Activated CD8-positive, alpha-beta memory T cell treated with anti-CD3 and anti-CD28 coated beads, Interleukin-2, amount 50 U/mL, for 1 hour (primary cell): ENCODE measurements at regions not wholly inside any gene's neighbourhood (a gene's known extent, or its start where the extent isn't known, plus 50 kb on each side); places are given as distances from the start of the nearest gene placed in this dataset.

ENCODE experiments used
- DNase-seq: peaks from one replicate; pipeline ENCODE4 v3.0.0-alpha.2; 2020; ENCODE audit errors: extremely low read depth

DNA sequence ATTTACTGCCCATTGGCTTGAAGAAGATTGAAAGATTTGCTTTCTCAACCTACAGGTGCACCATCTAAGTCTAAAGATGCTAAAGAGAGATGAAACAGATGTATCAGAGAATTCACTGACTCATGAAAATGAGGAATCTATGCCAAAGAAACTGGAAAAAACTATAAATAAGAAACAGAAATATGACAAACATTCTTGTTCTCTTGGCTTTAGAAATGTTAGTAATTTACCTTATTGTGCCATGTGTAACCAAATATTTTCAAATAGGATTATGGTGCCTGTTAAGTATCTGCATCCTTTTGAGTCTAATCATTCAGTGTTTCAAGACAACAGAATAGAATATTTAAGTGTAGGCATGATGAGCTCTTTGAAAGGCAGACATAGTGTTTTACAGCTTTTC is 271.5 kb downstream of the MEX3B start:
- DNase-seq: no peak

- no peak for DNase-seq
Observed at GRCh38 chr15:81768773-81769172, 277.0 kb downstream of the MEX3B start.

GRCh38 chr15:81766829-81767475 is 278.9 kb downstream of the MEX3B start:
- DNase-seq: no peak

- no peak for DNase-seq
Observed at GRCh38 chr15:81765816-81766215, 280.0 kb downstream of the MEX3B start.

GRCh38 chr15:81763304-81763703 is 282.5 kb downstream of the MEX3B start:
- no peak for DNase-seq

DNA sequence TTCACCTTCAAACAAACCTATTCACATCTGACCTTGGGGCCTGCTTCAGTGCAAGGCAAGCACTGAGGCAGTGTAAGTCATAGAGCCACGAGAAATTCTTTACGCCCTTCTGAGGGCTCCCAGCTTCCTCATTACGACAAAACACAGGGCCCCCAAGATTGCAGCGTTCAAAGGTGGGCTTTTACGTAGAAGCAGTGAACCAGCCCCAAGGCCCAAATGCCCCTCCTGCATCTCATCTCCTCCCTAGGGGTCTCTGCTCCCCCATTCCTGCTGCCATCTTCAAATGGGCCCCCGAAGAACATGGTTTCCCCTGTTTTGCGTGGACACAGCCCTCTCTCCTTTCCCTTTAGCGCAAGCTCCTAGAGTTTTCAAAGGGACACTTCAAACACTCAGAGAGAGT is 285.1 kb downstream of the MEX3B start:
- DNase-seq: no peak

DNA sequence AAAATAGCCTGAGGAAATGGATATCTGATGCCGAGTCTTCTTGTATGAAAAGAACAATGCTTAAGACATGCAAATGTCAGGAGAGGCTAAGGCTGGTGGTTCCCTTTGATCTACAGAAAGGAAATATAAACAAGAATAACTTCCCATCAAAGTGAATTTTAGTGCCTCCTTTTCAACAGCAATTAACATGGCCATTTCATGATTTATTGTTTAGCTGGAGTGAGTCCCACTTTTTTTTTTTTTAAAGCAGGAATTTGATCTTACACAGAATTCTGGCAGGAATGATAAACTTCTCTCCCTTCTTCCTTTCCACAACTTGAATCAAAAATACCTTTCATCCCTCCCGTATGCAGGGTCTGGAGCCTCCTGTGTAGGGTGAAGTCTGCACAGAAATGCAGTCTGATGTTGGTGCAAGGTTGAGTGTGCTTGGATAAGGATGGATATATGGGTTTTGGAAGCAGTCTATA is 287.0 kb downstream of the MEX3B start:
- no peak for DNase-seq

DNA sequence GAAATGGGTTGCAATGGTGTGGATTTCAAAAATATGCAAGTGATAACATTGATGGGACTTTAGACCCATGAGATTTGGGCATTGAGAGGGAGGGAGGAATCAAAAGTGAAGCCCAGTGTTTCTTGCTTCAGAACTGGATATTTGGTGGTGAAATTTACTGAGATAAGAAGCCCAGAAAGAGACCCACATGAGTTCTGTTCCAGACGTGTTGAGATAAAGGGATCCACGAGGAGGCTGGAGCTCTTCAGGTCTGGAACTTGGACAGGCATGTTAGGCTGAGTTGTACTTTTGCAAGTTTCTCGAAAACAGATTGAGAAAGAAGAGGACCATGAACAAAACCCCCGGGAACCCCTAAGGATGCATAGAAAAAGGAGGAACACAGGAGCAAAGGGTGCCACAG is 290.2 kb downstream of the MEX3B start:
- no peak for DNase-seq

- no peak for DNase-seq
Observed at GRCh38 chr15:81754078-81754477, 291.7 kb downstream of the MEX3B start.

DNA sequence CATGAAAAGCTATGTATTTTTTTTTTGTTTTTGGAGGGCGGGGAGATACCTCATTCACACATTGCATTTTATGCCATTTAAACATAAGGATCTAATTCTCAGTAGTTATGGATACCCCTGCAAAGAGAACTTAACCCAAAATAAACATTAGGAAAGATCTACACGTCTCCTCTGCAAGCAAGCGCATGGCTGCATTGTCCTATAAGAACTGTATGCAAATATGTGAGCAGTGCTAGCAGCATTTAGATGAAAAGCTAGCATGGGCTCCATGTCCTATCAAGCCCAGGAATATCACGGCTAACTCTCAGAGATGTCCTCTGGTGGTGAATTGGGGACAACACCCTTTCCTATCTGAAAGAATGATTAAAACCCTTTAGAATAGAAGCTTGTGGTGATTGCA is 292.8 kb downstream of the MEX3B start:
- no peak for DNase-seq

DNA sequence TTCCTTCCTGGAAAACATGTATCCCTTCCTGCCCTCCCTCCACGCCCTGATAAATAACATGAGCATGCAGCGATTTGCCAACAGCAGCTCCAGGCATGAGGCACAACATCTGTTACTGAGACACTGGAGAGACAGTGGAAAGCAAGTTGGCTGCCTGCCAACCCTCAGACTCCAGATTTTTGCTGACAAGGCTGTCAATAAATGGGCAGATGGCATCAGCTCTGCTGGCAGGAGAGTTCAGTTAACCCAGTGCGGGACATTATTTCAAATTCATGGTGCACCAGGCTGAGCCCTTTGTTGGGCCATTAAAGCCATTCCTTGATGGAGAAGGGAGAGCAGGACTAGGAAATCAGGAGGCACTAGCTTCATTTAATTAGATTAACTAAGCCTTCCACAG is 293.3 kb downstream of the MEX3B start:
- no peak for DNase-seq

DNA sequence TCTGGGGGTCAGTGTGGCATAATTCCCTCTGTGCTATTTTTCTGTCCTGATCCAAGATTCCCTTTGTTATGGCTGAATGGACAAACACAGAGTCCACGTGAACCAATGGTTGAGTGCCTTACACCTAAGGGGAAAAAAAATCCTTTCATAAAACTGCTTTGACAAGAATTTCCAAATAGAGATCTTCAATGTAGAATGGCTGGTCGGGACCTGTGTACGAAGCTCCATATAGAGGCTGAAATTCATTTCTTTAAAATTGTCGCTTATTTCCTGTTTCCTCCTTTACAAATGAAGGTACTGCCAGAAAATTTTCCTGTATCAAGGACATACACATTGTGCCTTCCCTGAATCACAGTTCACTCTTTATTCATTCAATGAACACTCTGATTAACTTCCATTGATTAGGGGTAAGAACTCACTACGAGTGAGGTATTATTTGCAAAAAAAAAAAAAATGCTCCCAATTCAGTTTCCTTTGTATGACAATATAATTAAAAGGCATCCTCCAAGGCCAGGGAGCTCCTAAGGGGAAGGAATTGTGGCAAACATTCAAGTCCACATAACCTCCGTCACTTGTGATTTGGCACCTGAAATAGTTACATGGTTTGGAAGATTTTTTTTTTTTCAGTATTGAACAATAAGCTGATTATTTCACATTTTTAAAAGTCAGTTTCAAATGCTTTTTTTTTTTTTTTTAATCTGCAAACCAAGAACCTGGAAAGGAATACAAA is 293.8 kb downstream of the MEX3B start:
- DNase-seq: no peak

DNA sequence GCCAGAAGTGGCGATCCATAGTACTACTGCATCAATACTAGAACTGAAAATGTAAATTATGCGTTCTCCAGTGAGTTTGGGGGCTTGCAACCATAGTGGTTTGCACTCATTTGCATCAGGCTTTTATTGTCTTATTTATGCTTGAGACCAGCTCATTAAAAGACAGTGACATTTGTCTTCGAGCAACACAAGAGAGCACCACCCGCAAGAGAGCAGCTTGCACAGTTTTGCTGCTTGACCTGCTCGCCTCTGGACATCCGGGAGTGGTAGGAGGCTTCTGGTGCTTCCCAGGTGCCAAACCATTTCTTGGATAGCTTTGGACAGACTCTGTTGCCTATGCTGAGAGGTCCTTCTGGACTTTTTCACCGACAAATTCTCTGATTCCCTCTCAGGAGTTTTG is 294.6 kb downstream of the MEX3B start:
- DNase-seq: no peak

DNA sequence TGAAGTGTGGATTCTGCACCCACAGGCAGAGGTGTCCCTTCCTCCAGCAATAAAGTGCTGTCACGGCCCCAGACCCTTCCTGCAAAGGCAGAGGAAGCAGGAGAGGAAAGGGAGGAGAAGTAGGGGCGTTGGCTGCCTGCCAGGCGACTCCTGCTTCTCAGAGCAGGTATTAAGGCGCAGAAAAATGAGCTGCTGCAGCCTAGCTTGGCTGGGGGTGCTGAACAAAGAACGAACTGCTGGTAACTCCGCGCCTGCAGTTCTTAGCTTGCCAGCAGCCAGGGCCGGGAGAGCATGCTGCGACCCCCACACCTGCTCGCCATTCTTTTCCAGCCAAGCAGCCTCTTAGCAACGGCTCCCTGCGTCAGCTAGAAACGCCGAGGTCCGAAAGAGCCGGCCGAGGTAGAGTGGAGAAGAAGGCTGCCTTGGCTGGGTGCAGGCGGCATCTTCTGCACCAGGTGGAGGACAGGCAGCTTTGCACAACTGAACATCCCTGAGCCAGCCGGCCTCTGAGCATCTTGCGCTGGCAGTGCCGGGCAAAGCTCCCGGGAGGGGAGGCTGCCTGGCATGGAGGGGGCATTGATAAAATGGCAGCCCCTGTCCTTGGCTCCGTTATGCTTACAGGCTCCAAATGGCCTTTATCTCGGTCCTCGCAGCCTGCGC is 296.0 kb downstream of the MEX3B start:
- no peak for DNase-seq

DNA sequence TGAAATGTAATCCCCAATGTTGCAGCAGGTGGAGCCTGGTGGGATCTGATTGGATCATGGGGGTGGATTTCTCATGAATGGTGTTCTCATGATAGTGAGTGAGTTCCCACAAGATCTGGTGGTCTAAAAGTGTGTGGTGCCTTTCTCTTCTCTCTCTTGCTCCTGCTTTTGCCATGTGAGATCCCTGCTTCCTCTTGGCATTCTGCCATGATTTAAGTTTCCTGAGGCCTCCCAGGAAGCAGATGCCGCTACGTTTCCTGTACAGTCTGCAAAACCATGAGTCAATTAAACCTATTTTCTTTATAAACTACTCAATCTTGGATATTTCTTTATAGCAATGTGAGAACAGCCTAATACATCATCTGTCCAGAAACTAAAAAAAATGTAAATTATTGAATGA is 298.3 kb downstream of the MEX3B start:
- DNase-seq: no peak

GRCh38 chr15:81747026-81747425 is 298.8 kb downstream of the MEX3B start:
- DNase-seq: no peak

DNA sequence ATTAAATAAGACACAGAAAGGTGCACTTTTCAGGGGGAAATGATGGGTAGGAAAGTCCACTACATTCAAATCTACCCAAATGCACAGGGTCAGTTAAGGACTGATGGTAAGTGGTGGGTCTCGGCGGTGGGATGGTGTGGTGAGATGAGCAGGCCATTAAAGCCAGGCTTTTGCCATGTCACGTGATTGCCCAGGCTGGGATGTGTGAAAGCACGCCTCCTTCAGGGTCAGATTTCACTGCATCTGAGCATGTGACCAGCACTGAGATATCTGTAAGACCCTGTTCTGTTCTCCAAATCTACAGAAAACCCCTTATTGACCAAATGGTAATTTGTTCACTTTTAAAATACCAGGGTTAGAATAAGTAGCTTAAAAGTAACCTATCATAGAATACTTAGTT is 301.5 kb downstream of the MEX3B start:
- no peak for DNase-seq

DNA sequence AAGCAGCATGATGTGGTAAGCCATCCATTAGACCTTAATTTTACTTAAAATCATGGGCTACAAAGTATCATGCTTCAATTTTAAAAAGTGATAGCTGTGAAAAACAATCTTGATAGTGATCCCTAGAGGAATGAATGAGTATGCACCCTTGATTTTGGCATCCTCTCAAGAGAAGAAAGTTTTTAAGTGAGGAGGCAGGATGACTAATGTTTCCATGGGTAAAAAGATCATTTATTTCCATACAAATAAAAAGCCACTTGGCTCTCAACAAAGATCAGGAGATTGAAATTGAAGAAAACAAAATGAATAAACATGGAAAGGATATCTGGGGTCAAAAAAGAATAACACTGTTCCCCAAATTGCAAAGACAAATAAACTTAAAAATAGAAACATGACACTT is 305.4 kb downstream of the MEX3B start:
- no peak for DNase-seq

DNA sequence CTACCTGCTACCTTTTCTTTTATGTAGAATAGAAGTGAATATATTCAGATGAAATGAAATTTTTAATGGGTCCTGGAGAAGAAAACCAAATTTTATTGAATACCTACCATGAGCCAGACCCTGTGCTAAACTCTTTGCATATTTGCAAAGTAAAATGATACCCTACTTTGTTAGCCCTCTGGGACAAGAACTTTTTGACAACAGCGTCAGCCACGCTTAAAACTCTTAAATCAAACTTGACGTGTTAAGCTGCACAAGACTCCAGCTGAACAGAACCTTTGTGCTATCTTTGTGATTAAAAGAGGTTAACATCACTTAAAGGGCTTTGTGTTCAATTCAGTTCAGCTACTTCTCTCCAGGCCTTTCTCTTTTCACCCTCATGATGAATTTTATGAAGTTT is 316.5 kb downstream of the MEX3B start:
- no peak for DNase-seq

- DNase-seq: no peak
Observed at GRCh38 chr15:81728726-81729125, 317.1 kb downstream of the MEX3B start.

DNA sequence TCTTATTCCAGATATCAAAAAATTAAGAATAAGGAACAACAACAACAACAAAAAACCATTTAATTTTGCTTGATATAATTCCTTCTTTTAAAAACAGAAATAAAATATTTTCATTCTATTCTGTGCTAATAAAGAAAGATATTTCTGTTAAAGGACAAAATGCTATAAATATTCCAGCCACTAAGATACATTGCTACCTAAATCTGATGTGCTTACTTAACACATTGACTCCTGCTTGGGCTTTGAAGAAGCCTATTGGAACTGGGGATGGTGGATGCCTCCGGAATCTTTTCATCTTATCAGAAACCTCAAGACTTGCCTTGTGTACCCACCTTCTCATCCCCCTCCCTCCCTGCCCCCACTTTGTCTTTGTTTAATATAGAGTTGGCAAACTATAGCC is 320.2 kb downstream of the MEX3B start:
- no peak for DNase-seq

DNA sequence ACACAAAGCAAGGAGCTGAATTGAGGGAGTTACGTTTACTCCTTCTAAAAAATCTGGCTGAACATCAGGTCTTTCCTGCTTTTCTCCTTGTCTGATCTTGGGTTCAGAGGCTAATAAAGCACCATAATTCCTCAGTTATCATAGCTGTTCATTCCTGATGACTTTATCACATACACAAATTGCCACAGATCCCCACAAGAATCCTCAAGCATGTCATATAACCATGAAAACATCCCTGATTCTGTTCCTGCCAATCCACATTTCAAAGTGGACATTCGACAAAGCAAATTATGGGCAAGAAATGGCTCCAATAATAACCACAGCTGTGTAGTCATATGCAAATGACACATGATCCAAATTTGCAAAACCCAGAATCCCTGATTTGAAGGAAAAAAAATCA is 321.3 kb downstream of the MEX3B start:
- no peak for DNase-seq

DNA sequence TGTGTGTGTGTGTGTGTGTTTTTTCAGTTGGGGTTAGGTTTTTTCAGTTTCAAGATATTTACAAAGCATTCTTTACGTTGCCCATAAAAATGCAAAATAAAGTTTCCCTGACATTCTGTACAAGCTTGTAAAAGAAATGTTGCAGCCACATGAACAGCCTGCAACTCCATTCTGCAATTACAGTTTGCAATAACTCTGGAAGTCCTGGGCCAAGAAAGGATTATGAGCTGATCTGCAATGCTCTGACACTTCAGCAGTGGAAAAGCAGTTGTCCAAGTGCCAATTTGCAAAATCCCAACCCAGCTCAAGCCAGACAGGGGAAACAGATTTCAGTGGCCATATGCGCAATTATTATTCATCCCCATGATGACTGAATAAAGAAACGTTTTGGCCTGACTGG is 322.1 kb downstream of the MEX3B start:
- DNase-seq: no peak
